ENCODE measurements at regions not wholly inside any gene's neighbourhood (a gene's known extent, or its start where the extent isn't known, plus 50 kb on each side); places are given as distances from the start of the nearest gene placed in this dataset.

DNA sequence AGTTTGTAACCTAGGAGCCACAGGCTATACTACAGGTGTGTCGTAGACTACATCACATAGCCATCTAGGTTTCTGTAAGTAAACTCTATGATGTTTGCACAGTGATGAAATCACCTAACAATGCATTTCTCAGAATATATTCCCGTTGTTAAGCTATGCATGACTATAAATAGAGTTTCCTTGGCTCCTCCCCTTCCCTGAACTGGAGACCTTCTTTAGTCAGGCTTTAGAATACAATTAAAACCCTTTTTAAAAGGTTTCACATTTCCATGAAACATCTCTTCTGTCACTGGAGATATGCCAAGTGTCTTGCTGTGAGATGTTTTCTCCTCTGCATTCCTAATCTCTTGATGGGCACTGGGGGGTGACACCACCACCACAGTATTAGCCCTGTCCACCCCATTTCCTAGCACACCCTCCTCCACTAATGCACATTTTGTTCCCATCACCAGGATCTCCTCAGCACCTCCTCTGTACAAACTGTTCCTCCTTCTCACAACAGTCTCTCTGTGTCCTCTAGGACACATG is 334.6 kb upstream of the CPEB2 start:
- DNase-seq, result no peak

DNA sequence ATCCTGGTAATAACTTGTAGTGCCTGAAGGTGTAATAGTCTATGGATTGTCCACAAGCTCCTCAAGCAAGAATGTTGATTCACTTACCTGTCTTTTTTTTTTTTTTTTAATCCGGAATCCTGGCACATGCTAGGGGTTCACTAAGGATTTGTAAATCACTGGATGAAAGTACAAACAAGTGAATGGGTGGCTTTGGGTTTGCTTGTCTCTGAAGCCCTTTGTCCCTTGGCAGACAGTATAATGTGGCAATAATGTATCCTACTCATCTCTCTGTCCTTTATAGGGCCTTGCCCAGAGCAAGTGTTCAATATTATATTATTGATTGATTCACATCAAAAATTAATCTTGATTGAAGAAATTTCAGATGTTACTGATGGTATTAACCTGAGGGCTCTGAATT is 334.0 kb upstream of the CPEB2 start:
- no peak for DNase-seq

DNA sequence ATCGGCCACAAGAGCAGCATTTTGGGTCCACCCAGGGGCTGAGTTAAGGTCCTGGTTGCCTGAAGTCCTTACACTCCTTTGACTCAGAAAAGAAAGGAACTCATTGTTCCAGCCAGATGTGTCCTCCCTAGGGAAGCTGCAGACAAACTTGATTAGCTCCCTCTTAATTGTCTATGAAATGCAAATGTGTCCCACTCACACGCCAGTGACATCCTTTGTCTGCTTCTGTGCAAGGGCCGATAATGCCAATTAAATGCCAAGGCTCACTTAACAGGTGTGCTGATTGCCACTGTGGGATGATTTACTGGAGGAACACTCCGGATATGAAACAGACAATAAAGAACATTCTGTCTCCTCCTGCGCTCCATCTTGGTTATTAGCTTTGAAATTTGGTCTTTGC is 332.9 kb upstream of the CPEB2 start:
- no peak for DNase-seq

DNA sequence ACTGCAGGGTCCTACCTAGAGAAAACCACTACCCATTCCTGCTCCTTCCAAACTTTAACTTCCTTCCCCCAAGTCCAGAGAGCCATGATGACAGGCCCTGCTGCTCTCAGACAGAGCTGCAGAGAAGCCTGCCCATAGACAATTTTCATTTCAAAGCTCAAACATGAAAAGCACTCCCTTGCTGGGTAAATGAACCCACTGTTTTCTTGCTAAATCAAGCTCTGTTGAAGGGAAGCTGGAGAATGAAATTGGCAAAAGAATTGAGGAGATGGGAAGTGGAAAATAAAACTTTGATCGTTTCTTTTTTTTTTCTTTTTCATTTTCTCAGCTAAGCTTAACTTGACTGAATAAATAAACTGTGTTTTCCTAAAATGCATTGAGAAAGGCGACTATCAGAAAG is 331.1 kb upstream of the CPEB2 start:
- DNase-seq, result no peak

DNA sequence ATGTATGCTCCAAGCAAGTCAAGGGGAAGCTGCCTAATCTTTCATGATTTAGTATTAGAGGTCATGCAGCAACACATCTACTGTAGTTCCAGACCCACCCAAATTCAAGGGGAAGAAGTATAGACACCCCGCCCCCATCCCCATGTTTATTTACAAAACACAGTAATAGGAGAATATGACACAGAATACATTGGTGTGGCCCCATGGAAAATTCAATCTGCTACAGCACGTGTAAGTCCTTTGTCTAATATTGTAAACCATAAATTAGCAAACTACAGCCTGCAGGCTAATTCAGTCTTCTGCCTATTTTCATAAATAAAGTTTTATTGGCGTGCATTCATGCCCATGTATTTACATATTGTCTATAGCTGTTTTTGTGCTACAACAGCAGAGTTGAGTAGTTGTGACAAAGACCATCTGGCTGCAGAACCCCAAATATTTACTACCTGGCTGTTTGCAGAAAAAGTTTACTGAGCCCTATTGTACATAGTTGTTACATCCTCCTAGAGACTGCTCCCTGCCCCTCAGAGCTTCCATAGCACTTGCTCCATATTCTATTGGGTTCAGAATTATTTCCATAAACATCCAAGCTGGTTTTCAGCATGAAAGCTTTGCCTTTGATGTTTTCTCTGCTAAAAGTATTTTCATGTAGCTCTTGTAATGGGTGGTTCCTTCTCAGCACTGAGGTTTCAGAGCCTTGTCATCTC is 326.8 kb upstream of the CPEB2 start:
- no peak for DNase-seq

DNA sequence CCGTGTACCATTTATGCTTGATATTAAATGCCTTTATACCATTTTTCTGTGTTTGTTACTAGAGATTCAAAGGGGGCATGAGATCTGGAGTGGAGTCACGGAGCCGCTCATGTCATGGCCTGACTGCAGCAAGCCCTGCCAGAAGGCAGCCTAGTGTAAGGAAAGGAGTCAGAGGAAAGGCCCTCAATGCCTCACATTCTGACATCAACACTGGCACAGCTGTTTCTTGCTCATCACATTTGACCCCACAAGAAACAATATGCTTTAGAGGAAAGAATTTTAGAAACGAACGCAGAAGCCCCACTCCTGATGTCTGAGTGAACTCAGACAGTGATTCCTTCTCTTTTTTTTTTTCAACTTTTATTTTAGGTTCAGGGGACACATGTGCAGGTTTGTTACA is 322.4 kb upstream of the CPEB2 start:
- DNase-seq, result no peak

DNA sequence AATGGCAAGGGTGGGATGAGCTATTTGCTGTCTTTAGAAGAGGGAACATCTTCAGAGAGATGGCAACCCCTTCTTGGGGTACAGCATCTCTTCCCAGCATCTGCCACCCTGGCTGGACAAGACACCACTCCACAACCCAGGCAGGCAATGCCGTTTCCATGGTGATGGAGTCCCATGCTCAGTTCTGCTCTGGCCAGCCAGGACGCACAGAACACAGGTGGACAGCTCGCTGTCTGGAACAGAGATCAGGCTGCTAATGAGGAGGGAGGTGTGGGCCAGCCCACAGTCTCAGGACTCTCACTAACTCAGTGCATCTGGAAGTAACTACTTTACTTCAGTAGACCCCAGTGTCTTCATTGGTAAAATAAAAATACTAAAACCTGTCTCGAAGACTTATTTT is 321.0 kb upstream of the CPEB2 start:
- DNase-seq, result no peak

DNA sequence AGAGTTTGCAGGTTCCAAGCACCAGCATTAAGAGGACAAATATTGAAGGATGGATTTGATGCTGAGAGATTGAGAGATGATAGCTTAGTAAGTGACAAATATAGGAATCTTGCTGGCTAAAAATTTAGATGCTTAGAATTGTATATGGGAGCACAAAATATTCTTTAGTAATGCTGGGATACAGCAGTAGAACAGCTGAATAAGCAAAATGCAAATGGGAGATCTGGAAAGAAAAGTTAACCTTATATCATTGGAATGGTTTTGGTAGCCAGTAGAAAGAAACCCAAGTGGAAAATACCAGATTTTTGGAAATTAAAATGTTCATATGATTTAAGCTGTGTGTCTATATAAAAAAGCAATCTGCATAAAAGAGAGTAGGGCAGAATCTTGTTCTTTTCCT is 308.6 kb upstream of the CPEB2 start:
- DNase-seq, result no peak

DNA sequence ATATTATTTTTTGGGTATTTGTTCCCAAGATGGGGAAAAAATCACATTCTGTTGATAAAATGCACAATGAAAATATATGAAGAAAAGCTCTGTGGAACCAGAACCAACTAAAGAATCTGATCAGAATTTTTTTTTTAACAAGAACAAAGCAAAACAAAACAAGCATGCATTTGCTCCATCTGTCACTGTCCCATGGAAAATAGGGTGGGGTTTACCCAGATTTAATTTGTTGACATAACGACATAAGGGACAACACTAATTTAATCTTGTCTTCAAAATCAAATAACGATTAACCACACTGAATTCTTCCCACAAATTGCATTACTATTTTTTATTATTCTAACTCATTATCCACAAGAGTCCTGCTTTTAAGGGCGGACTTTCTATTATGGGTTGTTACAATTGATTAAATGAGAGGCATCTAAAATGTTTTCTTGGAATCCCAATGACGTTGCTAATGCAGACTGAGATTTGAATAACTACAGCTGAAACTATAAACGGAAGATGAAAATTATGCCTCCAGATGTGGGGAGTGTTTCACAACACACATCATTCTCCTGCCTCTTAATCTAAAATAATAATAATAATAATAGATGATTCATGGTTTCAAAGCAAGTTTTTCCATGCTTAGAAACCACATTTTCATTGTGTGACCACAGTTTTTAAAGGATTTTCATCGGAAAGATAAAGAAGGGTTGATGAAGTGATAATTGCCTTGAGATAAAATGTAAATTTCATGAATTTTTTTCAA is 307.0 kb upstream of the CPEB2 start:
- DNase-seq, result no peak

DNA sequence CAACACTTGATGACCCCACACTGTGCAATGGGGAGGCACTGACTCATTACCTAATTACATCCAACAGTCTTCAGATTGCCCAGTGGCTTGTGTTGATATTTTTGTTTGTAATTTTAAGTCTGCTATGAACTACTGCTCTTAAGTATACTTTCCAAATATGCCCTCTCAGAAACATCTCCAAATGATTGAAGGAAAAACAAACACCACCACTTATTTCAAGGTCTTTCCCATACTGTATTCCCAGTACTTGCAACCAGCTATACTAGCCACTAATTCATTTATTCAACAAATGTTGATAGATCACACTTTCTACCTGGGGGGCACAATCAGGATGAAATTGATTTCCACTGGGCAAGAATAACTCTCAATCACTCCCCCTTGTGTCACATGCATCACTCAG is 302.2 kb upstream of the CPEB2 start:
- no peak for DNase-seq

DNA sequence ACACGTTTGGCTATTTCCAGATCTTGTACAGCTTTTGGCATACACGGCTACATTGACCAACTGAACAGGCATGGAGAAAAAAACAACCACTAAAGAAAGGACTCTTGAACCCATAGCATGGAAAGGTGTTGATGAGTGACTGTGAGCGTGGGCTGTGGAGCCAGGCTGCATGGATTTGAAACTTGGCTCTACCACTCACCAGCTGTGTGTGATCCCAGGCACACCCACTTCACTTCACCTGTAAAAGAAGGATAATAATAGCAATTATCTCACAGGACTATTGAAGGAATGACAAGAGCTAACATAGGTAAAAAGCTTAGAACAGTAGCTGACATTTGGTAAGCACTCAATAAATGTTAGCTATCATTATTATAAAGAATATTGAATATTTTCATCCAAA is 301.7 kb upstream of the CPEB2 start:
- no peak for DNase-seq

DNA sequence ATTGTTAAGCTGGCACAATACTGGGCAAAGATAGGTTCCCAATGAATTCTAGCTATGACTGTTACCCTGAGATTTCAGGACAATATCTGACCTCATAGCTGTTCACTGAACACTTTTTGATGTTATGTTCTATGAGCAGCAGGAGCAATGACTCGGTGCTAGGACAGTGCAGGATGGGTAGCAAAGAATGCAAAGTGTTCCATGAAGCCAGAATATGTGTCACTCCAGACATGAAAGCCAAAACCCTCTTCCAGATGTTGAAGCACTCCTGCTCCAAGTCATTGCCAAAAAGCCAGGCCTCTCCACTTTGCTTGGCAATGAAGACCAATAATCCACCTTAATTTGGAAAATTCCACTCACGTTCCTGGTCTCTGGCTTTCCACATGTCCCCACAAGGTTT is 300.9 kb upstream of the CPEB2 start:
- DNase-seq, result no peak

DNA sequence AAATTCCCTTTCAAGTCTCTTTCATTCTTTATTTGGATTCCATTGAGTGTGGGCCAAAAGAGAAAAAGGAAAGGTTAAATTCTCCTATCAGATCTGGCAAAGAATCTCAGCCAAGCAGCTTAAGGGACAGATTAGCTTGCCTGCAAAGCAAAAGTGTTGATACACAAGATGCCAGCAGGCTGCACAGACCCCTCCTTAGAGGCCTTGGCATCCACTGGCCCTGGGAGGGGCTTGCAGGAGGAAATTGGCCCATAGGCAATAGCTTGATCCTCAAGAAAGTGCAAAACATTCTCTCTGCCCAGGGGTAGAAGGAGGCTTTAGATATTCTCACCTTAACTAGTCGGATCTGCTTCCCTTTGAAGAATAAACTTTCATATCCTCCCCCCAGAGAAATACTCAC is 300.4 kb upstream of the CPEB2 start:
- no peak for DNase-seq

DNA sequence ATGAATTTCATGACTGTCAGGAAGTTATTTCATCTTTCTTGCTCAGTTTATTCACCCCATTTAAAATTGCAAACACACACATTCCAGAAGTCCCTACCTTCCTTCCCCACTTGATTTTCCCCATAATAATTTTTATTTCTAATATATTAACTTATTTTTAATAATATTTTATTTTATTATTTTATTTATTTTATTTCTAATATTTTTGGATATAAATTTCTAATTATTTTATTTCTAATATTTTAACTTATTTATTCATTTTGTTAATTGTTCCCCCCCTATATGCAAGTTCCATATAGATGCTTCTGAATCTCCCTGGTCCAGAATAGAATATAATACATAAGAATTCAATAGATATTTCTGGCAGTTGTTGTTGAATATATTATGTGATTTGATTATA is 293.7 kb upstream of the CPEB2 start:
- DNase-seq, result no peak

DNA sequence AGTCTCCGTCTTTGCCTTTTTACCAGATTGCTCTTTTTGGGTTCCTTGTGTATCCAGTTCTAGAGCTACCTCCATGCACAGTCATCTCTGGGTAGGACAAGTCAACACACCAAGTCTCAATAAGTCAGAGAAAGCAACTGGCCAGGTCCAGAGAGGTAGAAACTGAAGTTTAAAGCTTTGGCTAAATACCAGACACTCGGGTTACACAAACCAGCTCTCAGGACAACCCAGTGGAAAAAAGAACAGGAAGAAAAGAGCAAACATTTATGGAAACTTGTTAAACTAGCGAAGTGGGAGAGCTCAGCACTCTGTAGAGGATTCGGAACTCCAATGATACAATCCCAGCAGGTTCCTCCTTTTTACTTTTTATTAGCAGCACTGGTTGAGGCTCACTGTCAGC is 291.0 kb upstream of the CPEB2 start:
- DNase-seq, result no peak

DNA sequence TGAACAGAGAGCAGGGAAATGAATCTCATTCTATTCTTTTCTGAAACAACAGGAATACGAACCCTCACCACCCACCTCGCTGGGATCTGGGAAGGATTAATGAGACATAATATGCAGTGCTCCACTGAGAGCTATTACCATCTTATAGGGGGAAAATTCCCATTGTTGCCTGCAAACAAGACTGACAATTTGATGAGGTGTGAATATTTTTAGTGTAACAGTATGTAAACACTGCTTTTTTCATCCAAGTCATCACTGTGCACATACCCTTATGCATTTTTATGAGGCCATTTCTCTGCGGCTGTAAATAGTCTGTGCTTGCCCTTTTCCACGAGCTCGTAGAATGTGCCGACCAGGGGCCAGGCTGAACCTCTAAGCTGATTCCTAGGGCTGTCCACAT is 285.6 kb upstream of the CPEB2 start:
- DNase-seq, result no peak

DNA sequence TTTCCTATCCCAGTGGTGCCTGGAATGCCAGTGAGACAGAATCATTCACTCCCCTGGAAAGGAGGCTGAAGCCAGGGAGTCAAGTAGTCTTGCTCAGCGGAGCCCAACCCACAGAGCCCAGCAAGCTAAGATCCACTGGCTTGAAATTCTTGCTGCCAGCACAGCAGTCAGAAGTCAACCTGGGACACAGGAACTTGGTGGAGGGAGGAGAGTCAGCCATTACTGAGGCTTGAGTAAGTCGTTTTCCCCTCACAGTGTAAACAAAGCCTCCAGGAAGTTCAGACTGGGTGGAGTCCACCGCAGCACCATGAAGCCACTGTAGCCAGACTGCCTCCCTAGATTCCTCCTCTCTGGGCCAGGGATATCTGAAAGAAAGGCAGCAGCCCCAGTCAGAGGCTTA is 283.2 kb upstream of the CPEB2 start:
- DNase-seq, result no peak

DNA sequence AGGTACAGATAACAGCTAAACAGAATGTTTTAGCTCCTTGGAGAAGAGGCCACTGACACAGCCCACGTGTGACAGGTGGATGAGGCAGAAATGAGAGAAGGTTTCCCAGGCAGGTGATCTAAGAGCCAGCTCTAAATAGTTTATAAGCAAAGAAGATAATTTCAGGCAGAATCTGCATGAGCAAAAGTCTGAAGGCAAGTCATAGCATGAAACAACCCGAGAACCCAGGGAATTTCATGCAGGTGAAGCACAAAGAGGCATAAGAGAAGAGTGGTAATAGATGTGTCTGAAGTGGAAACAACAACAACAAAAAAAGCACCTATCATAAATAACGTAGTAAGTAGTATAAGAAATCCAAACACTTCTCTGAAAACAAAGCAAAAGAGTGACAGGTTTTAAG is 275.8 kb upstream of the CPEB2 start:
- DNase-seq, result no peak

DNA sequence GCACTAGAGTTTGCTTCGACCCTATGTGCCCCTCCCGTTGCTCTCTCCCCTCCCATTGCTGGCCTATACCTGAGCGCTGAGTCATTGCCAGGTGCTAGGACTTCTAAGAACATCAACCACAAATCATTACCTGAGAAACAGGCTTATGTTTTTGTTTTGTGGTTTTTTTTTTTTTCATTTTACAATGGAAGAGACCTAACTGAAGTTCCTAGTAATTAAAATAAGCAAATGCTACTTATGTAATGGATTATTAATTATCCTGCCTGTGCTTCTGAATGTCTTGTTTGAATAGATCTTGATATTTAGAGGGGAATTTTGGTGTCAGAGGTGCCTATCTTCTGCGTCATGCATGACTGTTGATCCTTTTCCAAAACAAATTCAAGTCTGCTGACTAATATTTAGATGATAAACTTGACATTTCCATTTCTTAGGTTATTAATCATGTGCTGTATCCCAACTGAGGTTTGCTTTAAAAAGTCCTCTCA is 275.4 kb upstream of the CPEB2 start:
- no peak for DNase-seq

DNA sequence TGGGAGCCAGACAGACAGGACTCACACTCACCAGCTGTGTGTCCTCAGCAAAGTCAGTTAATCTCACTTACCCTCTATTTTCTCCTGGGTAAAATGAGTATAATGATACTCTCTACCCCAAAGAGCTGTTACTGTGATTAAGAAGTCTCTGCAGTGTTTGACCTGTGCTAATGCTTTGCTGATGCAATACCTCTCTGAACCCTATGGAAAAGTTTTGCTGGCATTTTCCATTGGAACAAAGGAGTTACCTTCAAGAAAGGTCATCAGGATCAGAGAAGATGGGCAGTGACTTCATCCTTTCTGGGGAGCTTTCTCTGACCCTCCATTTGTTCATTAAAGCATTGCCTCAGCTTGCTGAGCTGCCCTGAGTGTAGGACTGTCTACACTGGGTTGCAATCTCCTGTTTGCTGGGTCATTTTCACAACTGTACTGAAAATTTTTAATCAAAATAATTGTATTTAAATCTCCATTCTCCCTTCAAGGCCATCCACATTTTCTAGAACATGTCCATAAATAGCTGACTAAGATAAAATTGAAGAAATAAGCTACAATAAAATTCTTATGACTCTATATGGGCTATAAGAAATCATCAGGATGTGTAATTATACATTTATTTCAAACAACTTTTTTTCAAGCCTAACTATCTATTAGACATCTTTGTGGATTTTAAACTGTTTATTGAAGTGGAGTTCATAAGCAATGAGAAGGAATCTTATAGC is 272.8 kb upstream of the CPEB2 start:
- DNase-seq, result no peak

DNA sequence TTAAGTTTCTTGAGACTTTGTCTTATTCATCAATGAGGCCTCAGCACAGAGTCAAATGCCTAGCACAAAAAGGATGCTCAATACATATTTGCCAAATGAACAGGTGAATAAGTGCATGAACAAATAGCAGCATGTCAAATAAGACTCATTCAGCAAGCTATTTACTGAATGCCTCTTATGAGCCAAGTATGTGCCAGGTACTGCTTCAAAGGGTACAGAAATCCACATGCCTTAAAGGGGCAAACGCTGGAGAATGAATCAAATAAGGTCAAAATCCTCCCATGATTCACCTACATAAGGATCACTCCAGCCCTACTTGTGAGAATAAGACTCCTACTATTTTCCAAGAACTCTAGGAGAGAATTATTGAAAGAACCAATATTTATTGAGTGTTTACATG is 260.2 kb upstream of the CPEB2 start:
- DNase-seq, result no peak

DNA sequence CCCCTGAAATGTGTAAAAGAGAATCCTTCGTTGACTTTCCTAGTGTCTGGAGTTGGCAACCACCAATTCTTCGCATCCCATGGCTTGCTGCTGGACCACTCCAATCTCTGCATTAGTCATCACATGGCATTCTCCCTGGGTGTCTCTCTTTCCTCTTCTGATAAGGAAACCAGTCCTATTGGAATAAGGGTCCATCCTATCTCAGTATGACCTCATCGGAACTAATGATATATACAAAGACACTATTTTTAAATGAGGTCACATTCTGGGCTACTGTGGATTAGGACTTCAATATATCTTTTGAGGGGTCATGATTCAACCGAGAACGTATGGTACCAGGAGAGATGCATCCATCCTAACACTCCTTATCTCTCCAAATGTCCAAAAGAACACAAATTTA is 259.1 kb upstream of the CPEB2 start:
- no peak for DNase-seq

DNA sequence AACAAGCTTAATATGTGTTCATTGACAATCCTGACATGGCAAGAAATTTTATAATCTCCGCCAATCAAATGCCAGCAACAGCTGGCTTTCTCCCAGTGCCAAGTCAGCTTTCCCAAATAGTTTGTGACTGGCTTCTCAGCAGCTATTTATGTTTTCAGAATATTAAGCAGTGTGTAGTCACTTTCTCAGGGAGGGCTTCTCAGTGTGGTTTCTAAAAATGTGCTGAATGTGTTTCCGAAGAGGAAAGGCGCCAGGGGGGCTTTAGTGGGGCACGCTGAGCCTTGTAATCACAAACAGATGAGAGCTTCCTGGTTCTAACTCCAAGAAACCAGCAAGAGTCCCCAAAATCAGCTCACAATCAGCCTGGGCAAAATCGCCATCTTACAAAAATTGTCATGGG is 258.7 kb upstream of the CPEB2 start:
- no peak for DNase-seq

DNA sequence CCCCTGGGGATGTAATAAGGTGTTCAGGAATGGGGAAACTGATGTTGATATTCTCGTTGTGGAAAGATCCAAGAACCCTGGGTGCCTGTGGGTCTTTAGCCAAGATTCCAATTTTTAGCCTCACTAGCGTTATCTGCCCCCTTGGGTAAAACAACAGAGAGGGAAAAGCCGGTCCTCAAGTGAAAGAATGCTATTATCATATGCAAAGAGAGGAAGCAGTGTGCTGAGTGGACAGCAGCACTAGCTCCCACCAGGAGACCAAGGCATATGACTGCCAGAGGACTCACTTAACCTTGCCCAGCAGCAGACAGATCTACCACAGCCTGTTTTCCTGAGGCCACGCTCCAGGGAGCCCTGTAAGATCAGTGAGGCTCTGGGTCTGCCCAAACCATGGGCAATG is 257.9 kb upstream of the CPEB2 start:
- no peak for DNase-seq

Data from NCI-H1436 treated with DMSO at 0.1 percent for 48 hours (cell line).